ENCODE measurements at regions not wholly inside any gene's neighbourhood (a gene's known extent, or its start where the extent isn't known, plus 50 kb on each side); places are given as distances from the start of the nearest gene placed in this dataset.
"Not testable (repeated sequence)": the region's sequence is repeated elsewhere in the genome, so short reads cannot be mapped to it uniquely, and the experiment has no call there.

DNA sequence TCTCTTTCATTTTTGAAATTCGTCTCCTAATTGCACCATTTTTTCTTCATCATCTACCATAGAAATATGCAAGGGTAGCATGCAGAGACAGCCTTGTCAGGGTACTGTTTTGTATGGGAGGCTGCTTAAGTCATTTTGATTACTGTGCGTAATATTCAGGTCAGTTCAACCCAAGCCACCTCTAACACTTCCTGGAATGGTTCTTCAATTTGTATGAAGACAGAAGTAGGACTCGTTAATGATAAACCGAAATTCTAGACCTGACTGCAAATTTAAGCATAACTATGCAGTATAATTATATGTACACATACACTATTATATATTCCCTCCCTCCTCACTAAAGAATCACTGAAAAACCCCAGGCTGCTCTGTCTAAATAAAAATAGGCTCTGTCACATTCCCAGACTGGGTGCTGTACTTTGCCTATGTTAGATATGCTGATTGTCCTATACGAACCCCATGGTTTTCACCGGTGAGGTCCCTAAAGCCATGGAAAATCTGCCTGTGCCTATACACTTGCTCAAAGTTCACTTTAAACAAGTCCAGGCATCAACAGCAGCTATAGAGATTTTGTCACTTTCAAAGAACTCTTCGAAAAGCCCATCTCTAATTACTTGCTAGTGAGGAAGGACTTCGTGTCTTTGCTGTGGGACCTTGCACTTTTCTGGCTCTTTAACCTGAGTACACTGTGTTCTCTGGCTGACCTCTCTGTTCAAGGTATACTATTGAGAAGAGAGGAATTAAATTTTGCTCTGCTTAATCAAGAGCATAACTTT is 352.1 kb upstream of the CD180 start:
- TF ChIP-seq, protein P1, sequence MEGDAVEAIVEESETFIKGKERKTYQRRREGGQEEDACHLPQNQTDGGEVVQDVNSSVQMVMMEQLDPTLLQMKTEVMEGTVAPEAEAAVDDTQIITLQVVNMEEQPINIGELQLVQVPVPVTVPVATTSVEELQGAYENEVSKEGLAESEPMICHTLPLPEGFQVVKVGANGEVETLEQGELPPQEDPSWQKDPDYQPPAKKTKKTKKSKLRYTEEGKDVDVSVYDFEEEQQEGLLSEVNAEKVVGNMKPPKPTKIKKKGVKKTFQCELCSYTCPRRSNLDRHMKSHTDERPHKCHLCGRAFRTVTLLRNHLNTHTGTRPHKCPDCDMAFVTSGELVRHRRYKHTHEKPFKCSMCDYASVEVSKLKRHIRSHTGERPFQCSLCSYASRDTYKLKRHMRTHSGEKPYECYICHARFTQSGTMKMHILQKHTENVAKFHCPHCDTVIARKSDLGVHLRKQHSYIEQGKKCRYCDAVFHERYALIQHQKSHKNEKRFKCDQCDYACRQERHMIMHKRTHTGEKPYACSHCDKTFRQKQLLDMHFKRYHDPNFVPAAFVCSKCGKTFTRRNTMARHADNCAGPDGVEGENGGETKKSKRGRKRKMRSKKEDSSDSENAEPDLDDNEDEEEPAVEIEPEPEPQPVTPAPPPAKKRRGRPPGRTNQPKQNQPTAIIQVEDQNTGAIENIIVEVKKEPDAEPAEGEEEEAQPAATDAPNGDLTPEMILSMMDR (IDR thresholded peaks at IDR 0.05; ENCODE audit: control insufficient read depth, insufficient read depth, low read depth, low read length, missing control alignments), result no peak
- DNase-seq (ENCODE audit: low read depth), result no peak
- H3K4me3 ChIP-seq (ENCODE audit: control insufficient read depth, low read depth, low read length), result no peak overlapping the region

DNA sequence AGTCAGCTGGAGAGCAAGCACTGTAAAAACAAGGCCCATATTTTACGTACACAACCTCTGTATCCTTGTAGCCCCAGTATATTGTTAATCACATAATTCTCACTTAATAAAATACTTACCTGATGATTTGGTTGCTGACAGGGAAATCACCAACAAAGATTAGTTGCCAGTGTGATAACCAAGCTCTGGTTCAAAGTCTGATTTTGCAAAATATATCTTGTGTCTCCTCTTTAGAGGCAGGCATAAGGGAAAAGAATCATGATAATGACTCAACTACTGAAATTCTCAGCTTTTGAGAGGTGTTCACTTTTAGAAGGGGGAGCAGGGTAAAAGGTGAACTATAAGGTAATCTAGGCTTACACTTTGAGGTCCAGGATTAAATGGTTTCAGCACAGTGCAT is 351.1 kb upstream of the CD180 start:
- no peak overlapping the region for H3K4me3 ChIP-seq (ENCODE audit: control insufficient read depth, low read depth, low read length)
- DNase-seq (ENCODE audit: low read depth), result no peak
- TF ChIP-seq, protein P1 (IDR thresholded peaks at IDR 0.05; ENCODE audit: control insufficient read depth, insufficient read depth, low read depth, low read length, missing control alignments), result no peak

DNA sequence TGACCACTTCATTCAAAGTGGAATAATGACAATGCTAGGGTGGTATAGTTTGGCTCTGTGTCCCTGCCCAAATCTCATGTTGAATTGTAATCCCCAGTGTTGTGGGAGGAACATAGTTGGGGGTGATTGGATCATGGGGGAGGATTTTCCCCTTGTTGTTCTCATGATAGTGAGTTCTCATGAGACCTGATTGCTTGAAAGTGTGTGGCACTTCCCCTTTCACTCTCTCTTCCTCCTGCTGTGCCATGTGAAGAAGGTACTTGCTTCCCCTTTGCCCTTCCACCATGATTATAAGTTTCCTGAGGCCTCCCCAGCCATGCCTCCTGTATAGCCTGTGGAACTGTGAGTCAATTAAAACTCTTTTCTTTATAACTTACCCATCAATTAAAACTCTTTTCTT is 348.3 kb upstream of the CD180 start:
- not testable (repeated sequence) for H3K4me3 ChIP-seq (ENCODE audit: control insufficient read depth, low read depth, low read length); DNase-seq (ENCODE audit: low read depth)

DNA sequence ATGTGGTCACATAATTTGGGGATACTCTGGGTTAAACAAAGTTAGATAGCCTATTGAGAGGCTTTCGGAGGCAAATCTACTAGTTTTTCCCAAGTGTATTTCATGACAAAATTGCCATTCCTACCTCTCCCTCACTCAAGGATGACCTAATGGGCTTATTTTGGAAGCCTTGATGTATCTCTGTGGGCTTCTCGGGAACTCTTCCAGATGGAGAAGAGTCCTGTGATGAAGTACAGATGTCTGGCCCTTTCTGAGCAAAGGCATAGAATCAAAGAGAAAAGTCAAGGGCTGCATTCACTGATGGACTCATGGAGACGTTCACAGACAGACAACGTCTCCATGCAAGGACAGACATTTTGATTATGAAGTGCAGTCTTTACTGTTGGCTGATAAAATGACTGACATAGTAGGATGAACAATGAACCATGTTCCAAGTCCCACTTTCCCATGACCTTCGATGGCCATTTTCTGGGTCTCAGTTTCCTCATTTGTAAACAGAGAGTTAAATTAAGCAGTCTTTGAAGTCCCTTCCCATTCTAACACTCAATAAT is 347.2 kb upstream of the CD180 start:
- no peak for DNase-seq (ENCODE audit: low read depth)
- H3K4me3 ChIP-seq (ENCODE audit: control insufficient read depth, low read depth, low read length), result no peak overlapping the region
- TF ChIP-seq, protein P1 (IDR thresholded peaks at IDR 0.05; ENCODE audit: control insufficient read depth, insufficient read depth, low read depth, low read length, missing control alignments), result no peak

DNA sequence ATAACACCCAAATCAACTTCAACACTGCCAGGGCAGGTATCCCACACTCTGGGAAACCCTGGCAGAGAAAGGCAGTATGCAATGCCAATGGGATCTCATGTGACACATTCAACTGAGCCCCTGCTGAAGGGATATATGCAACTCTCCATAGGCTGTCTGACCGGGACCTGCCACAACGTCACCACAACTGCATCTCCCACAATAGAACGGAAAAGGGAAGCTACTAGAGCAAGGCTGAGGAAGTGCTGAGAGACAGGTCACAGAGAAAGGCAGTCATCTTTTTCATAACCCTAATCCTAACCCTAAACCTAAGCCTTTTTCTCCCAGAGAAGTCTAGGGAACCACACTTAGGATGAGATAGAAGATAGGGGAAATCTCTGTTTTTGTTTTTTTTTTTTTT is 345.9 kb upstream of the CD180 start:
- no peak overlapping the region for H3K4me3 ChIP-seq (ENCODE audit: control insufficient read depth, low read depth, low read length)
- DNase-seq (ENCODE audit: low read depth), result no peak
- TF ChIP-seq, protein P1 (IDR thresholded peaks at IDR 0.05; ENCODE audit: control insufficient read depth, insufficient read depth, low read depth, low read length, missing control alignments), result no peak

DNA sequence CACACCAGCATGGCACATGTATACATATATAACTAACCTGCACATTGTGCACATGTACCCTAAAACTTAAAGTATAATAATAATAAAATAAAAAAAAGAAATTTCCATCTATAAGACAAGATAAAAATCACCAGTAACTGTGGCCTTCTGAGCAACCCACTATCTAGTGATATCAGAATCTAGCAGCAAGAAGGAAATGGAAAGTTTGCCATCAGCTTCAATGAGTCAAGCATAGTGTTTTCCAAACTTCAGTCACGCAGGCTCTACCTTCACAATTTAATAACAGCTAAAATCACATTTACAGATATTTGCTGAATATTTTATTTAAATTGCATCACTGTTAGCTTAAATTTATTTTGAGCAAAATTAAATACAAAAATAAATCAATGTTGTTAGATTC is 345.3 kb upstream of the CD180 start:
- TF ChIP-seq, protein P1 (IDR thresholded peaks at IDR 0.05; ENCODE audit: control insufficient read depth, insufficient read depth, low read depth, low read length, missing control alignments), result no peak
- no peak overlapping the region for H3K4me3 ChIP-seq (ENCODE audit: control insufficient read depth, low read depth, low read length)
- no peak for DNase-seq (ENCODE audit: low read depth)

DNA sequence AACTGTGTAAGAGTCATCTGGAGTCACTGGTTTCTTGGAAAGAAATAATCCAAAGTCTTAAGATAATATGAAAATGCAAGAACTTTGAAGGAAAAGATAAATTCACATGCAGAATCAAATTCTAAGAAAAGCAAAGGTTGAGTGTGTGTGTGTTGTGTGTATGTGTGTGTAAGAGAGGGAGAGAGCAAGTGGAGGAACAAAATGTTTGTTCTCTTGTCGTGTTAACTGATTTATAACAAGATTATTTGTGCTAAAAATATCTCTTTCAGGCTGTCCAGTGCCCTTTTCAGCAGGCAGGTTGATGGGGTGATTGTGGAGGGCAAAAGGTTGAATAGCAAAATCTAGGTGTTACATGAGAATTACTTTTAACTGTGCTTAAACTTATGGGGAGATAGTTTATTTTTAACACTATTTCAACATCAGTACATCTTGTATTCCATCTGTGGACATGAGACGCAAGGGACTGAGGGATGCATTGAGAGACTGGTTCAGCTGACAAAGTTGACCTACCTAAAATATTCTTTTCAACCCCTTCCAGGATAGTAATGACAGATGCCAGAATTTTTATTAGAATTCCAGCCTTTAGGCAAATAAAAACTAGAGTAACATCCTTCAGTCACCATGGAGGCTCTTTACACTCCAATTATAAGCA is 342.4 kb upstream of the CD180 start:
- no peak for DNase-seq (ENCODE audit: low read depth)
- H3K4me3 ChIP-seq (ENCODE audit: control insufficient read depth, low read depth, low read length), result no peak overlapping the region
- TF ChIP-seq, protein P1 (IDR thresholded peaks at IDR 0.05; ENCODE audit: control insufficient read depth, insufficient read depth, low read depth, low read length, missing control alignments), result no peak

All from AG09309 (cell line).